ENCODE measurements at regions not wholly inside any gene's neighbourhood (a gene's known extent, or its start where the extent isn't known, plus 50 kb on each side); places are given as distances from the start of the nearest gene placed in this dataset.

GRCh38 chr20:57938158-57939108, 228.6 kb upstream of the PMEPA1 start:
- DNase-seq: no peak

GRCh38 chr20:57936636-57937385, 227.0 kb upstream of the PMEPA1 start:
- DNase-seq: no peak

GRCh38 chr20:57934913-57935312, 225.1 kb upstream of the PMEPA1 start:
- no peak for DNase-seq

- DNase-seq: no peak
Measured at GRCh38 chr20:57934007-57934805, 224.4 kb upstream of the PMEPA1 start.

- DNase-seq: no peak
Measured at GRCh38 chr20:57932227-57932864, 222.5 kb upstream of the PMEPA1 start.

- DNase-seq: no peak
Measured at GRCh38 chr20:57930351-57930750, 220.5 kb upstream of the PMEPA1 start.

GRCh38 chr20:57928181-57928967, 218.6 kb upstream of the PMEPA1 start:
- DNase-seq: no peak

GRCh38 chr20:57927376-57927775, 217.6 kb upstream of the PMEPA1 start:
- no peak for DNase-seq

- no peak for DNase-seq
Measured at GRCh38 chr20:57922706-57923105, 212.9 kb upstream of the PMEPA1 start.

- DNase-seq: no peak
Measured at GRCh38 chr20:57922083-57922482, 212.3 kb upstream of the PMEPA1 start.

GRCh38 chr20:57921676-57922075, 211.9 kb upstream of the PMEPA1 start:
- no peak for DNase-seq

- no peak for DNase-seq
Measured at GRCh38 chr20:57920971-57921370, 211.2 kb upstream of the PMEPA1 start.

- DNase-seq: no peak
Measured at GRCh38 chr20:57919049-57919448, 209.2 kb upstream of the PMEPA1 start.

- no peak for DNase-seq
Measured at GRCh38 chr20:57918551-57918950, 208.7 kb upstream of the PMEPA1 start.

GRCh38 chr20:57914205-57914604, 204.4 kb upstream of the PMEPA1 start:
- DNase-seq: no peak

GRCh38 chr20:57913156-57913930, 203.5 kb upstream of the PMEPA1 start:
- no peak for DNase-seq

- DNase-seq: no peak
Measured at GRCh38 chr20:57912227-57912582, 202.4 kb upstream of the PMEPA1 start.

GRCh38 chr20:57911512-57912226, 201.9 kb upstream of the PMEPA1 start:
- DNase-seq: no peak

GRCh38 chr20:57910716-57911115, 200.9 kb upstream of the PMEPA1 start:
- no peak for DNase-seq

GRCh38 chr20:57909763-57910331, 200.0 kb upstream of the PMEPA1 start:
- no peak for DNase-seq
